SK-N-SH (cell line): ENCODE measurements at regions not wholly inside any gene's neighbourhood (a gene's known extent, or its start where the extent isn't known, plus 50 kb on each side); places are given as distances from the start of the nearest gene placed in this dataset.

Experiments
- CTCF ChIP-seq: fragments of 200-600 bp; sonication (generic); IDR thresholded peaks from 2 replicates; pipeline ENCODE4 v1.6.1; 2017; ENCODE audit warnings: antibody characterized with exemption, mild to moderate bottlenecking, moderate library complexity
- EP300 ChIP-seq, 2 experiments: IDR thresholded peaks; 2 replicates each; pipeline versions ENCODE4 v1.4.0 to v1.6.1; 2012; ENCODE audit warnings: borderline replicate concordance in 1 of 2, low read depth in 1 of 2, low read length in 1 of 2
- GATA2 ChIP-seq: sonication (generic); formaldehyde crosslinking; IDR thresholded peaks from 2 replicates; pipeline ENCODE4 v1.5.0; 2020; ENCODE audit warnings: mild to moderate bottlenecking, missing genetic modification reagents
- MAX ChIP-seq: IDR thresholded peaks from 2 replicates; pipeline ENCODE4 v1.4.0; 2012; ENCODE audit warnings: low read depth
- MXI1 ChIP-seq: IDR thresholded peaks from 2 replicates; pipeline ENCODE4 v1.6.1; 2012; ENCODE audit warnings: mild to moderate bottlenecking, low read depth, low read length, improper control_type of control experiment
- REST ChIP-seq: IDR thresholded peaks from 2 replicates; pipeline ENCODE4 v1.6.1; 2012; ENCODE audit warnings: mild to moderate bottlenecking, low read depth, low read length, moderate library complexity
- RXRA ChIP-seq: IDR thresholded peaks from 2 replicates; pipeline ENCODE4 v1.4.0; 2012; ENCODE audit warnings: low read depth, mild to moderate bottlenecking, borderline replicate concordance
- SIN3A ChIP-seq: IDR thresholded peaks from 2 replicates; pipeline ENCODE4 v1.6.1; 2012; ENCODE audit warnings: low read depth, mild to moderate bottlenecking, low read length, moderate library complexity, borderline replicate concordance
- TAF1 ChIP-seq: IDR thresholded peaks from 2 replicates; pipeline ENCODE4 v1.6.1; 2012; ENCODE audit warnings: low read depth, mild to moderate bottlenecking, low read length, moderate library complexity, borderline replicate concordance
- TCF12 ChIP-seq: IDR thresholded peaks from 2 replicates; pipeline ENCODE4 v1.4.0; 2012
- USF1 ChIP-seq: IDR thresholded peaks from 2 replicates; pipeline ENCODE4 v1.4.0; 2012; ENCODE audit warnings: low read depth, borderline replicate concordance

- TF ChIP-seq SIN3A (no peak), CTCF (peak; percentile 27), TCF12 (no peak), MAX (no peak), TAF1 (no peak), GATA2 (CRISPR knock-in tag) (no peak), USF1 (no peak), EP300 (IDR thresholded peaks at IDR 0.05; ENCODE audit: borderline replicate concordance in 1 of 2, low read depth in 1 of 2, low read length in 1 of 2) (no peak), MXI1 (no peak), RXRA (no peak), REST (no peak)
These were observed 259.3 kb upstream of the TMEM72 start for GRCh38 chr10:44651834-44652233.
